GM23338 (cell line): ENCODE measurements at regions not wholly inside any gene's neighbourhood (a gene's known extent, or its start where the extent isn't known, plus 50 kb on each side); places are given as distances from the start of the nearest gene placed in this dataset.

Experiments
- CREB1 ChIP-seq: fragments of 250-450 bp; sonication (Bioruptor Pico); IDR thresholded peaks from 2 replicates; pipeline ENCODE4 v1.5.0; 2020; ENCODE audit warnings: low read depth, mild to moderate bottlenecking, moderate library complexity
- EZH2 ChIP-seq: fragments of 200-600 bp; sonication (generic); IDR thresholded peaks from one replicate; pipeline ENCODE4 v1.8.0; 2017; ENCODE audit warnings: antibody characterized with exemption, mild to moderate bottlenecking, low read depth; ENCODE audit not compliant: unreplicated experiment
- EZH2phosphoT487 ChIP-seq: fragments of 200-600 bp; sonication (generic); IDR thresholded peaks from one replicate; pipeline ENCODE4 v1.8.1; 2018; ENCODE audit warnings: antibody characterized with exemption; ENCODE audit not compliant: unreplicated experiment
- JUNB ChIP-seq: IDR thresholded peaks from one replicate; pipeline ENCODE4 v1.6.1; 2016; ENCODE audit warnings: antibody characterized with exemption; ENCODE audit not compliant: unreplicated experiment
- NANOG ChIP-seq: IDR thresholded peaks from 2 replicates; pipeline ENCODE4 v1.6.1; 2016; ENCODE audit warnings: antibody characterized with exemption, borderline replicate concordance
- POLR2AphosphoS5 ChIP-seq: IDR thresholded peaks from 2 replicates; pipeline ENCODE4 v1.6.1; 2016; ENCODE audit warnings: antibody characterized with exemption, low read depth
- STAT1 ChIP-seq: IDR thresholded peaks from one replicate; pipeline ENCODE4 v1.6.1; 2016; ENCODE audit warnings: antibody characterized with exemption; ENCODE audit not compliant: unreplicated experiment
- ZNF114 ChIP-seq: fragments of 250-450 bp; sonication (Bioruptor Pico); IDR thresholded peaks from 2 replicates; pipeline ENCODE4 v1.5.0; 2020; ENCODE audit warnings: mild to moderate bottlenecking, moderate library complexity
- ZNF331 ChIP-seq: fragments of 250-450 bp; sonication (Bioruptor Pico); IDR thresholded peaks from 2 replicates; pipeline ENCODE4 v1.5.0; 2020; ENCODE audit warnings: low read depth, mild to moderate bottlenecking, moderate library complexity
- ZNF462 ChIP-seq: fragments of 250-450 bp; sonication (Bioruptor Pico); IDR thresholded peaks from 2 replicates; pipeline ENCODE4 v1.5.0; 2020; ENCODE audit warnings: mild to moderate bottlenecking, moderate library complexity
- TF ChIP-seq, protein P1 (sequence below), 2 experiments: fragments of 200-600 bp in 1 of 2; sonication (generic) in 1 of 2; conservative IDR thresholded peaks; 2 replicates each; pipeline versions ENCODE4 v1.5.1 to v1.6.1; 2016 to 2017; ENCODE audit warnings: antibody characterized with exemption in 2 of 2, low read depth in 2 of 2, mild to moderate bottlenecking in 2 of 2, moderate library complexity in 1 of 2
- TF ChIP-seq, protein P2 (sequence below): IDR thresholded peaks from one replicate; pipeline ENCODE4 v1.6.1; 2018; ENCODE audit warnings: antibody characterized with exemption; ENCODE audit not compliant: unreplicated experiment
- TF ChIP-seq, protein P3 (sequence below): IDR thresholded peaks from 2 replicates; pipeline ENCODE4 v1.6.1; 2016; ENCODE audit warnings: antibody characterized with exemption

- TF ChIP-seq, protein P1, sequence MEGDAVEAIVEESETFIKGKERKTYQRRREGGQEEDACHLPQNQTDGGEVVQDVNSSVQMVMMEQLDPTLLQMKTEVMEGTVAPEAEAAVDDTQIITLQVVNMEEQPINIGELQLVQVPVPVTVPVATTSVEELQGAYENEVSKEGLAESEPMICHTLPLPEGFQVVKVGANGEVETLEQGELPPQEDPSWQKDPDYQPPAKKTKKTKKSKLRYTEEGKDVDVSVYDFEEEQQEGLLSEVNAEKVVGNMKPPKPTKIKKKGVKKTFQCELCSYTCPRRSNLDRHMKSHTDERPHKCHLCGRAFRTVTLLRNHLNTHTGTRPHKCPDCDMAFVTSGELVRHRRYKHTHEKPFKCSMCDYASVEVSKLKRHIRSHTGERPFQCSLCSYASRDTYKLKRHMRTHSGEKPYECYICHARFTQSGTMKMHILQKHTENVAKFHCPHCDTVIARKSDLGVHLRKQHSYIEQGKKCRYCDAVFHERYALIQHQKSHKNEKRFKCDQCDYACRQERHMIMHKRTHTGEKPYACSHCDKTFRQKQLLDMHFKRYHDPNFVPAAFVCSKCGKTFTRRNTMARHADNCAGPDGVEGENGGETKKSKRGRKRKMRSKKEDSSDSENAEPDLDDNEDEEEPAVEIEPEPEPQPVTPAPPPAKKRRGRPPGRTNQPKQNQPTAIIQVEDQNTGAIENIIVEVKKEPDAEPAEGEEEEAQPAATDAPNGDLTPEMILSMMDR (conservative IDR thresholded peaks at IDR 0.05; ENCODE audit: low read depth in 2 of 2), result no peak
- TF ChIP-seq NANOG (peak; percentile 86), EZH2phosphoT487 (no peak), POLR2AphosphoS5 (no peak), CREB1 (CRISPR knock-in tag) (peak; percentile 60; the same call in 1 of the 2 replicates), STAT1 (no peak), ZNF114 (CRISPR knock-in tag) (no peak), EZH2 (no peak), ZNF462 (CRISPR knock-in tag) (peak; percentile 53; the same call in 1 of the 2 replicates), JUNB (no peak), ZNF331 (CRISPR knock-in tag) (no peak)
- TF ChIP-seq, protein P2, sequence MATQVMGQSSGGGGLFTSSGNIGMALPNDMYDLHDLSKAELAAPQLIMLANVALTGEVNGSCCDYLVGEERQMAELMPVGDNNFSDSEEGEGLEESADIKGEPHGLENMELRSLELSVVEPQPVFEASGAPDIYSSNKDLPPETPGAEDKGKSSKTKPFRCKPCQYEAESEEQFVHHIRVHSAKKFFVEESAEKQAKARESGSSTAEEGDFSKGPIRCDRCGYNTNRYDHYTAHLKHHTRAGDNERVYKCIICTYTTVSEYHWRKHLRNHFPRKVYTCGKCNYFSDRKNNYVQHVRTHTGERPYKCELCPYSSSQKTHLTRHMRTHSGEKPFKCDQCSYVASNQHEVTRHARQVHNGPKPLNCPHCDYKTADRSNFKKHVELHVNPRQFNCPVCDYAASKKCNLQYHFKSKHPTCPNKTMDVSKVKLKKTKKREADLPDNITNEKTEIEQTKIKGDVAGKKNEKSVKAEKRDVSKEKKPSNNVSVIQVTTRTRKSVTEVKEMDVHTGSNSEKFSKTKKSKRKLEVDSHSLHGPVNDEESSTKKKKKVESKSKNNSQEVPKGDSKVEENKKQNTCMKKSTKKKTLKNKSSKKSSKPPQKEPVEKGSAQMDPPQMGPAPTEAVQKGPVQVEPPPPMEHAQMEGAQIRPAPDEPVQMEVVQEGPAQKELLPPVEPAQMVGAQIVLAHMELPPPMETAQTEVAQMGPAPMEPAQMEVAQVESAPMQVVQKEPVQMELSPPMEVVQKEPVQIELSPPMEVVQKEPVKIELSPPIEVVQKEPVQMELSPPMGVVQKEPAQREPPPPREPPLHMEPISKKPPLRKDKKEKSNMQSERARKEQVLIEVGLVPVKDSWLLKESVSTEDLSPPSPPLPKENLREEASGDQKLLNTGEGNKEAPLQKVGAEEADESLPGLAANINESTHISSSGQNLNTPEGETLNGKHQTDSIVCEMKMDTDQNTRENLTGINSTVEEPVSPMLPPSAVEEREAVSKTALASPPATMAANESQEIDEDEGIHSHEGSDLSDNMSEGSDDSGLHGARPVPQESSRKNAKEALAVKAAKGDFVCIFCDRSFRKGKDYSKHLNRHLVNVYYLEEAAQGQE, result no peak
- TF ChIP-seq, protein P3, sequence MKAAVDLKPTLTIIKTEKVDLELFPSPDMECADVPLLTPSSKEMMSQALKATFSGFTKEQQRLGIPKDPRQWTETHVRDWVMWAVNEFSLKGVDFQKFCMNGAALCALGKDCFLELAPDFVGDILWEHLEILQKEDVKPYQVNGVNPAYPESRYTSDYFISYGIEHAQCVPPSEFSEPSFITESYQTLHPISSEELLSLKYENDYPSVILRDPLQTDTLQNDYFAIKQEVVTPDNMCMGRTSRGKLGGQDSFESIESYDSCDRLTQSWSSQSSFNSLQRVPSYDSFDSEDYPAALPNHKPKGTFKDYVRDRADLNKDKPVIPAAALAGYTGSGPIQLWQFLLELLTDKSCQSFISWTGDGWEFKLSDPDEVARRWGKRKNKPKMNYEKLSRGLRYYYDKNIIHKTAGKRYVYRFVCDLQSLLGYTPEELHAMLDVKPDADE, result no peak
Observed at GRCh38 chr5:158013303-158013702, 154.4 kb upstream of the CLINT1 start.
